ENCODE measurements at regions not wholly inside any gene's neighbourhood (a gene's known extent, or its start where the extent isn't known, plus 50 kb on each side); places are given as distances from the start of the nearest gene placed in this dataset.

DNA sequence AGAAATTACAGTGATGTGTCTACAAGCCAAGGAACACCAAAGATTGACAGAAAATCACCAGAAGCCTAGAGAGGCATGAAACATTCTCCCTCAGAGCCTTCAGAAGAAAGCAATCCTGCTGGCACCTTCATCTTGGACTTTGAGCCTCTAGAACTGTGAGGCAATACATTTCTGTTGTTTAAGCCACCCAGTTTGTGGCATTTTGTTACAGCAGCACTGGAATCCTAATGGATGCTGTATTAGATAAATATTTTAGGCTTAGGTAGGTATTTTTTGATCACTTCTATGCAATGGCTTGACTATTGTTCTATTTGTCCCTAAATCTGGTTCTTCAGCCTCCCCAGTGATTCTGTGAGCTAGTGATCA is 453.1 kb downstream of the LTN1 start:
- TF ChIP-seq, protein P1, sequence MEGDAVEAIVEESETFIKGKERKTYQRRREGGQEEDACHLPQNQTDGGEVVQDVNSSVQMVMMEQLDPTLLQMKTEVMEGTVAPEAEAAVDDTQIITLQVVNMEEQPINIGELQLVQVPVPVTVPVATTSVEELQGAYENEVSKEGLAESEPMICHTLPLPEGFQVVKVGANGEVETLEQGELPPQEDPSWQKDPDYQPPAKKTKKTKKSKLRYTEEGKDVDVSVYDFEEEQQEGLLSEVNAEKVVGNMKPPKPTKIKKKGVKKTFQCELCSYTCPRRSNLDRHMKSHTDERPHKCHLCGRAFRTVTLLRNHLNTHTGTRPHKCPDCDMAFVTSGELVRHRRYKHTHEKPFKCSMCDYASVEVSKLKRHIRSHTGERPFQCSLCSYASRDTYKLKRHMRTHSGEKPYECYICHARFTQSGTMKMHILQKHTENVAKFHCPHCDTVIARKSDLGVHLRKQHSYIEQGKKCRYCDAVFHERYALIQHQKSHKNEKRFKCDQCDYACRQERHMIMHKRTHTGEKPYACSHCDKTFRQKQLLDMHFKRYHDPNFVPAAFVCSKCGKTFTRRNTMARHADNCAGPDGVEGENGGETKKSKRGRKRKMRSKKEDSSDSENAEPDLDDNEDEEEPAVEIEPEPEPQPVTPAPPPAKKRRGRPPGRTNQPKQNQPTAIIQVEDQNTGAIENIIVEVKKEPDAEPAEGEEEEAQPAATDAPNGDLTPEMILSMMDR (IDR thresholded peaks at IDR 0.05; ENCODE audit: low read depth, low read length) = no peak
- no peak overlapping the region for H3K4me3 ChIP-seq (ENCODE audit: low read depth, low read length)
- no peaks in the 10 kb centered on the region for H3K27me3 ChIP-seq (ENCODE audit: control insufficient read depth, insufficient read depth, low read length)
- POLR2A ChIA-PET = no interaction called here
- H3K9me3 ChIP-seq (ENCODE audit: control insufficient read depth, insufficient read depth, low read length) = no peaks in the 10 kb centered on the region; the same call in 1 of the 2 replicates
- CTCF ChIA-PET = interaction anchor here (1.0 kb wide), 1 partner anchor 205 kb away, joined by 5 read pairs; no protein-coding TSS in a partner anchor
- no peak for DNase-seq (ENCODE audit: low read depth, low spot score)
- peak overlapping the region; percentile 77 for H3K27ac ChIP-seq (ENCODE audit: low read depth, low read length)

DNA sequence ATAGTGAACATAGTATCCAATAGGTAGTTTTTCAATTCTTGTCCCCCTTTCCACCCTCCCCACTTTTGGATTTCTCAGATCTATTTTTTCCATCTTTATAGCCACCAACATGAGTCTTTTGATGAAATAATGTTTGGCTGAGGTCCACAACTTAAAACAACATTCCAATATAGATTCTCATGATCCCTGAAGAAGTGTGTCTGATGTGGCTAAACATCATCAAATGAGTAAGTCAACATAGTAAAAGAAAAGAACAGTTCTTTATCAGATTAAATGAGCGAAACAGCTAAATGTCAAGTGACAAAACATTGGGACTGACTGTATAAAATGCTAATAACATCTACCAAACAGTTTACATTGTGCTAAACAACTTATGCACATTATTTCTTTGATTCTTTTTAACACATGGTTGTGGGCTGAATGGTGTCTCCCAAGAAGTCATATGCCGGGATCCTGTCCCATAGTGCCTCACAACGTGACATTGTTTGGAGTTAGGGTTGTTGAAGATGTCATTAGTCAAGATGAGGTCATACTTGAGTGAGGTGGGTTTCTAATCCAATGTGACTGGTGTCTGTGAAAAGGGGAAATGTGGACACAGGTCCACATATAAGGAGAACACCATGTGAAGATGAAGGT is 453.6 kb downstream of the LTN1 start:
- TF ChIP-seq, protein P1 (IDR thresholded peaks at IDR 0.05; ENCODE audit: low read depth, low read length) = no peak
- ChIA-PET CTCF (no interaction called here), POLR2A (no interaction called here)
- Histone ChIP-seq H3K4me3 (ENCODE audit: low read depth, low read length) (no peak overlapping the region), H3K27ac (ENCODE audit: low read depth, low read length) (peak overlapping the region; percentile 77), H3K9me3 (ENCODE audit: control insufficient read depth, insufficient read depth, low read length) (no peaks in the 10 kb centered on the region; the same call in 1 of the 2 replicates), H3K27me3 (ENCODE audit: control insufficient read depth, insufficient read depth, low read length) (no peaks in the 10 kb centered on the region)
- DNase-seq (ENCODE audit: low read depth, low spot score) = peak; percentile 68

DNA sequence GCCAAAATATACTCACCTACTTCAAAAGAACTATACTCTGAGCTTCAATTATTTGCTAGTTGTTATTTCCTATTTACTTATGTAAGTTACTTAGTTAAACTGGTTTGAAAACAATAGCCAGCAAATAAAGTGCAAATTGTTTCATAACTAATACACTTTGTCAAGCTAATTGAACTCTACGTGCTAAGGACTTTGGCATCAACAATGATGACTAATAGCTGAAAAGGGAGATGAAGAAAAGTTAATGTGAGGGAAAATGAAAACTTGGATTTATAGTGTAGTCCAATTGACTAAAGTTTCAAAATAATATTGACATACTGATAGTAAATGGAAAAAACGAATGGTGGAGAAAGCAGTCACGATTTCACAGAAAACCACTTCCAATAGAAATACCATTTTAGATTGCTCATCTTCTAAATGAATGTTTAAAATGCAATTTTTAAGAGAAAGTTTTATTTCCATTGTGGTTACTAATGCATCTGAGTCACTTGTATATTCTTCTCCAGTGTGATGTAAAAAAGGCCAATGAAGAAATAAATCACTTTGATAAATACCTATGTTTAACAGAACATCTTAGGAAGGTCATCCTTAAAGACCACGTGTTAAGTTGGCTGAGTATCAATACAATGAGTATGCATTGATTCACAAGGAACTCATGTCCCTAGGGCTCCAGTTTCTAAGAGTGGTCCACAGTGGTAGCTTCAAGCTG is 455.2 kb downstream of the LTN1 start:
- TF ChIP-seq, protein P1 (IDR thresholded peaks at IDR 0.05; ENCODE audit: low read depth, low read length) = no peak
- DNase-seq (ENCODE audit: low read depth, low spot score) = peak; percentile 94
- ChIA-PET CTCF (no interaction called here), POLR2A (interaction anchor here (0.5 to 0.6 kb wide), 3 partner anchors 100 to 1695 kb away, joined by 3 to 4 read pairs (median 3); no protein-coding TSS in a partner anchor)
- no peaks in the 10 kb centered on the region for H3K27me3 ChIP-seq (ENCODE audit: control insufficient read depth, insufficient read depth, low read length)
- no peaks in the 10 kb centered on the region for H3K9me3 ChIP-seq (ENCODE audit: control insufficient read depth, insufficient read depth, low read length)
- peak overlapping the region; percentile 75 for H3K27ac ChIP-seq (ENCODE audit: low read depth, low read length)
- no peak overlapping the region for H3K4me3 ChIP-seq (ENCODE audit: low read depth, low read length)

DNA sequence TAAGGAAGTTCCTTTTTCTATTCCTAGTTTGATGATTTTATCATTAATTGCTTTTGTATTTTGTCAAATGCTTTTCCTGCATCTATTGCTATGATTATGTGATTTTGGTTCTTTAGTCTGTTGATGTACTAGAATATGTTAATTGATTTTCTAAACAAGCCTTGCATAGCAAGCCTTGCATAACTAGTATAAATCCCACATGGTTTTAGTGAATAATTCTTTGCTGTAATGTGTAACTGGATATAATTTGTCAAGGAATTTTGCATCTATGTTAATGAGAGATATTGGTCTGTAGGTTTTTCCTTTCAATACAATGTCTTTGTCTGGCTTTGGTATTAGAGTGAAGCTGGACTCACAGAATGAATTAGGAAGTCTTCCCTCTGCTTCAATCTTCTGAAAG is 460.2 kb downstream of the LTN1 start:
- DNase-seq (ENCODE audit: low read depth, low spot score) = no peak
- CTCF ChIA-PET = no interaction called here
- no peaks in the 10 kb centered on the region for H3K27me3 ChIP-seq (ENCODE audit: control insufficient read depth, insufficient read depth, low read length)
- H3K27ac ChIP-seq (ENCODE audit: low read depth, low read length) = no peak overlapping the region
- POLR2A ChIA-PET = no interaction called here
- TF ChIP-seq, protein P1 (IDR thresholded peaks at IDR 0.05; ENCODE audit: low read depth, low read length) = no peak
- H3K4me3 ChIP-seq (ENCODE audit: low read depth, low read length) = no peak overlapping the region
- no peaks in the 10 kb centered on the region for H3K9me3 ChIP-seq (ENCODE audit: control insufficient read depth, insufficient read depth, low read length)

DNA sequence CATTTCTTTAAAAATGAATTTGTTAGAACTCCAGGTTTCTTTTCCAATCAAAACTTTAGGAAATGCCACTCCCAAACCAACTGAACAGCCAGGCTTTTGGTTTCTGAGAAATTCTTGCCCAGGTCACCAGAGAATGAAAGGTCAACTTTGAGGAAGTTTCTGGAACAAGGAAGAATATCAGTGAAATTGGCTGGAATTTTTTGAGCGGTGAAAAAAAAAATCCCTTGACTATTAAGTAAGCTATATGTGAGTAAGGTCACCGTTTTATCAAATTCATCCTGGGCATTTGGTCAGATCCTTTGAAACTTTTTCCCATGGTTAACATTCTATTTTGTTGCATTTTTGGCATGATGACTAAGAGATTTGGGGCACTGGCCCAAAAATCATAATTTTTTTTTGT is 469.3 kb downstream of the LTN1 start:
- Histone ChIP-seq H3K9me3 (ENCODE audit: control insufficient read depth, insufficient read depth, low read length) (no peaks in the 10 kb centered on the region), H3K27ac (ENCODE audit: low read depth, low read length) (no peak overlapping the region), H3K27me3 (ENCODE audit: control insufficient read depth, insufficient read depth, low read length) (no peaks in the 10 kb centered on the region), H3K4me3 (ENCODE audit: low read depth, low read length) (no peak overlapping the region)
- POLR2A ChIA-PET = no interaction called here
- TF ChIP-seq, protein P1 (IDR thresholded peaks at IDR 0.05; ENCODE audit: low read depth, low read length) = no peak
- DNase-seq (ENCODE audit: low read depth, low spot score) = no peak
- CTCF ChIA-PET = interaction anchor here (0.7 to 1.0 kb wide), 2 partner anchors 16 to 222 kb away, joined by 4 to 6 read pairs; no protein-coding TSS in a partner anchor
